GM21717 (cell line): ENCODE measurements at regions not wholly inside any gene's neighbourhood (a gene's known extent, or its start where the extent isn't known, plus 50 kb on each side); places are given as distances from the start of the nearest gene placed in this dataset.
"Not testable (repeated sequence)": the region's sequence is repeated elsewhere in the genome, so short reads cannot be mapped to it uniquely, and the experiment has no call there.

ENCODE experiments used
- ATAC-seq: cut with Tn5 transposase; IDR thresholded peaks from one replicate; pipeline ENCODE4 v1.9.1; 2021; ENCODE audit warnings: mild to moderate bottlenecking, moderate library complexity; ENCODE audit not compliant: unreplicated experiment

DNA sequence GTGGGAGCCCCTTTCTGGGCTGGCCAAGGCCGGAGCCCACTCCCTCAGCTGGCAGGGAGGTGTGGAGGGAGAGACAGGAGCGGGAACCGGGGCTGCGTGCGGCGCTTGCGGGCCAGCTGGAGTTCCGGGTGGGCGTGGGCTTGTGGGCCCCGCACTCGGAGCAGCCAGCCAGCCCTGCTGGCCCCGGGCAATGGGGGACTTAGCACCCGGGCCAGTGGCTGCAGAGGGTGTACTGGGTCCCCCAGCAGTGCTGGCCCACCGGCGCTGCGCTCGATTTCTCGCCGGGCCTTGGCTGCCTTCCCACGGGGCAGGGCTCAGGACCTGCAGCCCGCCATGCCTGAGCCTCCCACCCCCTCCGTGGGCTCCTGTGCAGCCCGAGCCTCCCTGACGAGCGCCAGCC is 1082.5 kb downstream of the PCDH17 start:
- ATAC-seq = not testable (repeated sequence)

DNA sequence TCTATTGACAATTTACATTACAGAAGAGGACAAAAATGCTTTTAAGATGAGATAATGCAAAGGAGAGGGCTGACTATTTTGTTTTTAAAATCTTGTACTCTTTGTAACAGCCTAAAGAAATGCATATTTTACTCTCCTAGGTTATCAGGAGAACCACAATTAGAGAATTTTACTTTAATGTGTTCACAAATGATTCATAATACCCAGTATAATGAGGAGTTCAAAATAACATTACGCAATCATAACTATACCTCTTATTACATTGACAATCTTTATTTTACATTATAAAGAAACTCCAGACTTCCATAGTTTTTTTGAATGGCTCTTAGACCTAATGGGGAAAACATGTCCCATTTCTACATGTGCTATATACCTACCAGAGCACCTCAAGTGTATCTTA is 1089.7 kb downstream of the PCDH17 start:
- ATAC-seq = no peak

DNA sequence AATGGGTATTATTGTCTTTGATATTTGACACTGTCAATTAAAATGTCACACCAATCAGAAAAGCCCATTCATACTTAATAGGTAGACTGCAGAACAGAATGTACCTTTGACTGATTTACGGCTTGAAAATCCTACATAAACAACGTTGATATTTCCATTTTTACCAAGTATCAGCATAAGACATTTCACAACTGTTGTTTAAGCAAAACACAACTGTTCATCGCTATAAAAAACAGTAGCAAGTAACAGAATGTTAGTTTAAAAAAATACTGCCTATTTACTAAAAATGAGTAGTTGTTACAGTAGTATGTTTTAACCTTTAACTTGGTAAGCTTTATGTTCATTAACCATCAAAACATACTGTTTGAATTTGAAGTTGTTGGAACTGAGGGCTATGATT is 1096.6 kb downstream of the PCDH17 start:
- no peak for ATAC-seq

DNA sequence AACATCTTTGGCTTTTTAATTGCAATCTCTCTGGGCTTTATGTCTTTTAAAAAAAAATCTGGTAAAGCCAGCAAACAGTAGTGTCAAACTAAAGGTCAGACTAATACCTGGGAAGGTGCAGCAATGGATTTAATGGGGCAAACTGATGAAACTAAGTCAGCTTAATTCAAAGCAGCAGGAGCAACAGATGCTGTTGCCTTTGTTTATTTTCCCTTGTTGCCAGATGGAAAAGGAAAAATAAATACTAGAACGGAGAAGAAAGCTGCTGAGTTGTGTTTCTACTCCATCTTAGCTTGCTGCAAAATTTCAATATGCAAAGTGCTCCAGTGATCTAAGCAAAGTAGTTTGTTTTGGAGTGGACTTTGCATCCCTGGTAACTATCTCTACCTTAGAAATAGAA is 1097.8 kb downstream of the PCDH17 start:
- ATAC-seq = no peak

DNA sequence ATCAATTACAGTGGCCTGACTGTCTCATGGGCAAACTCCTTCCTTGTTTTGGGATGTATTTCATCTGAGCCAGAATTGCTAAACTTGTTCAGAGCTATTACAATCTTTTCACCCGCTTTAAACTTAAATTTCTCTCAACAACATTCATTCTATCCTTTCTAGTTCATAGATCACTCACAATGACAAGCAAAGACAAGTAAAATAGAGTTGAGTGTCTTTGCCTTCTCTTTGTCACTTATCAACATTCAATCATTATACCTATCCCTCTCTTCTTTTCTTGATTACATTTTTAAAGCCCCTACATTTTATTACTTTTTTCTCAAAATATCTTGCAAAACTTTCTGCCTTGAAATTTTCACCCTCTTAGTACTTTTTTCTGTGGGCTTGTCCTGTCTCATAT is 1113.1 kb downstream of the PCDH17 start:
- no peak for ATAC-seq

DNA sequence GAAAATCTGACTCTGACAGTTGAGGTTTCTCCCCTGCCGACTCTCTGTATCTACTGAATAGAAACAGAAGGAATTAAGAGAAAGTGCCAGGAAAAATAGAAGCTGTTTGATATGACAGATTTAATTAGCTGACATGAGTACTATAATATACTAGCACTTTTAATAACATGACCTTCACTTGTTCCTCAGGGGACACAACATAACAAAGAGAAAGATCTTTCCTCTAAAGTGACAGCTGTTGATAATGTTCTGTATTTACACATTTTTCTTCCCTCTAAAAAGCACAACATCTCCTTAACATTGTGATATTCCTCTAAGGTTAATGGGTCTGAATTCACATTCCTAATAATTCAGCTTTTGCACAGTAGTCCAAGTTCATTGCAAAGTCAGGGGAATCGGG is 1136.0 kb downstream of the PCDH17 start:
- ATAC-seq = no peak

DNA sequence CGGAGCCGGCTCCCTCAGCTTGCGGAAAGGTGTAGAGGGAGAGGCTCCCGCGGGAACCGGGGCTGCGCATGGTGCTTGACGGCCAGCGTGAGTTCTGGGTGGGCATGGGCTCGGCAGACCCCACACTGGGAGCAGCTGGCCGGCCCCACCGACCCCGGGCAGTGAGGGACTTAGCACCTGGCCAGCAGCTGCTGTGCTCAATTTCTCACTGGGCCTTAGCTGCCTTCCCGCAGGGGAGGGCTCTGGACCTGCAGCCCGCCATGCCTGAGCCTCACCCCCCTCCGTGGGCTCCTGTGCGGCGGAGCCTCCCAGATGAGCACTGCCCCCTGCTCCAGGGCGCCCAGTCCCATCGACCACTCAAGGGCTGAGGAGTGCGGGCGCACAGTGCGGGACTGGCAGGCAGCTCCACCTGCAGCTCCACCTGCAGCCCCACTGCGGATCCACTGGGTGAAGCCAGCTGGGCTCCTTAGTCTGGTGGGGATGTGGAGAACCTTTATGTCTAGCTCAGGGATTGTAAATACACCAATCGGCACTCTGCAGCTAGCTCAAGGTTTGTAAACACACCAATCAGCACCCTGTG is 1141.8 kb downstream of the PCDH17 start:
- no peak for ATAC-seq

DNA sequence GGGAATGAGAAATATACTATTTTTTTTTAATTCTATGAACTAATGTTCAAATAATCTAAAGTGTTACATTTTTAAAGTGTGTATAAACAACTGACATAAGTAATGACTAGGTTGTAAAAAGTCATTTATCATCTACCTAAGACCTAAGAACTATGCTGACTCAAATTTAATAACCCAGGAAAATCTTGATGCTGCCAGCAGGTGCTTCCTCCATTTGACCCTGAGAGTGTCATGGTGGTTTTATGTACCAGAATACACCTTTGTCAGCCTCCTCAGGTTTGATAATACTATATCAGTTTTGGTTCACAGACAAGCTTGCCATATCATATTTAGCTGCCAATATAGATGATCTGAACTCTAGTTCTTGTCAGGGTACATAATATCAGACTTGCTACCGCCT is 1151.2 kb downstream of the PCDH17 start:
- no peak for ATAC-seq

DNA sequence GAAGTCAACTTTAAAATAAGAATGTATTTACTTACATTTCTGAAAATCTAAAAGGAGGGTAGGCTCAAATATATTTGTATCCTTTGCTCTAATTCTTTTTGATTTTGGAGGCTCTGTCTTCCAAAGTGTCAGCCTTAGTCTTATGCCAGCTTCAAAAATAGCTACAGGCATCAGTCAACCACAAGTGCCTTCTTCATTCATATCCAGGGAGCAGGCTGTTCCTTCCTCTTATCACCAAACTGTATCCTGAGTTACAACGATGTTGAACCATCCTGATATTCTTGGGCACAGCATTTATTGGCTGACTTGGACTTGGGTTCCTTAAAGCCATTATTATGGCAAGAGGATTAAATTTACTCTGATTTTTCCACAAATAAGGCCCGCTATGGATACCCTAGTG is 1161.3 kb downstream of the PCDH17 start:
- no peak for ATAC-seq

DNA sequence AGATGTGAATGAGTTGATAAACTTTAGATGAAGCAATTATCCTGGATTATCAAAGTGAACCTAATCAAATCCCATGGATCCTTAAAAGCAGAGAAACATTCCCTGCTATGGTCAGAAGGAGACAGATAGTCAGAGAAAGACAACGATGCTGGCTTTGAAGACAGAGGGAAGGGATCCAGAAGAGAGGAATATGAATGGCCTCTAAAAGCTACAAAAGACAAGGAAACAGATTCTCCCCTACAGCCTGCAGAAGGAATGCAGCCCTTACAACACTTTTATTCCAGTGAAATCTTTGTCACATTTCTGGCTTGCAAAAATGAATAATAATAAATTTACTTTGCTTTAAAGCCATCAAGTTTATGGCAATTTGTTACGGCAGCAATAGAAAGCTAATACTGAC is 1164.2 kb downstream of the PCDH17 start:
- no peak for ATAC-seq

DNA sequence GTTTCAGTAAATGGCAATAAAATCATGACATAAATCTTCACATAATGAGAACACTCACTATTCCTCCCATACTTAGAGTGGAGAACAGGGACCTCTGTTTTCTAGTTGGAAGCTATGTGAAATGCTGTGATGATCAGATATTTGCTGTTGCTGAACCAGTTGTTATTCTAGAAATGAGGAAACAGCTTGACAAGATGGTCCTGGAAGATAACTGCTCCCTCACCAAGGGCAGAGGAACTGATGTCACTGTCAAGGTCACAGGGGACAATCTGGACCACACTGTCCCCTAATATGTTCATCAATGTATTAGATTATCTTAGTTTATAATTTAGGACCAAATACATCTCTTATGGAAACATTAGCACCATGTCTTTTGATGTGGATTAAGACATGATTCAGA is 1173.3 kb downstream of the PCDH17 start:
- ATAC-seq = no peak

DNA sequence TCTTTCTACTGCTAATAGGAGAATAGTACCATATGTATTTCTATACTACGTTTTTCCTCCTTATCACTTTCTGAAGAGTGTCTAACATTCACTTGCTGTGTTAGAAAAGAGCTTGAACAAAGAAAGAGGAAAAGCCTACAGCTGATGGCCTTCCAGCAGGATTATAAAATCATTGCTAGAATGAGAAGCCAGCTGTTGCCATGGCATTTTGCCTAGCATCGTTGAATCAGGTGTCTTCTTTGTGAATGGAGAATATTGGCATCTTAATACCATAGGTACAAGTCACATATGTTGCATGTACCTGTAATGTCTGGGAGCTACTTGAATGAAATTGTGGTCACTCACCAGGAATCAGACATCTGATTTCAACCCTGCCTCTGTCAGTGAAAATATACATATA is 1174.9 kb downstream of the PCDH17 start:
- no peak for ATAC-seq

DNA sequence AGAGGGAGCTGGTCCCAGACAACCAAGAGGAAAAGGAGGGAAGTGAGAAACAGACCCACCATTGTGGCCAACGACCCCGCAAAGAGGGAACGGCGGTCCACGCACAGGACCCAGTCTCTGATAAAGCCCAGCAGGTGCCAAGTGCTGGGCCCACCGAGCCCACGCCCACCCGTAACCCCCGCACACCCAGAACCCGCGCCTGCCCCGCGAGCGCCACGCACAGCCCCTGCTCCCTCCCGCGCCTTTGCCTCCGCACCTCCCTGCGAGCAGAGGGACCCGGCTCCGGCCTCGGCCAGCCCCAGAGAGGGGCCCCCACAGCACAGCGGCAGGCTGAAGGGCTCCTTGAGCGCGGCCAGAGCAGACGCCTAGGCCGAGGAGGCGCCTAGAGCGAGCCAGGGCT is 1192.2 kb downstream of the PCDH17 start:
- ATAC-seq = no peak

DNA sequence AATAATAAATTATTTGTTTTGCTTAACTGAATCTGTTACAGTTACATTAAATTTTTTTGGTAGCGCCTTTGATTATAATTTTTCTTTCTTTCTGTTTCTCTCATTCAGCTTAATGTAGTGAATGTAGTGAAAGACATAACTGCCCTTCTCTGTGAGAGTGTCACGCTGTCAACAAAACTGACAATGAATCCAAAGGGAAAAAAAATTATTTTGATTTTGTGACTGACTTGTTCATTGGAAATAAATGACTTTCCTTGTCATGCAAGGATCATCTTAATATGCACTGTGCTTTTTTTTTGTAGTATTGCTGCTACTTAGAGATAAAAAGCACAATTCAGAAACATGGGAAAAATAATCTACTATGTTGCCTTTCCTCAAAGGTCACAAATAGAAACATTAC is 1196.4 kb downstream of the PCDH17 start:
- no peak for ATAC-seq

DNA sequence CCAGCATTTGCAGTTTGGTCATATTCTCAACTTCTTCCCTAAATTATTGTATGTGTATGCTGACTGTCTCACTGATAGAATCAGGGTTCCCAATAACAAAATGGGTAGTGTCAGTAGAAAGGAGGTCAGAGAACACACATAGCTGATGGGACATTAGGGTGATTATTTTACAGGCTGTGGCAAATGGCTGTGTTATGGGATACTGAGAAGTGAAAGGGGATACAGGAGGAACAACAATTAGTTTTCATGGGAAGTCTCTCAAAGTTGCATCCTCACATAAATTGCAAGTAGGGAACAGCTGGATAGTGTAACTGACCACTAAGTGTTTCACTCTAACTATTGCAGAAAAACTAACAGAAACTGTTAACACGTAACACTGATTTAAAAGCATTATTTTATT is 1199.3 kb downstream of the PCDH17 start:
- no peak for ATAC-seq

DNA sequence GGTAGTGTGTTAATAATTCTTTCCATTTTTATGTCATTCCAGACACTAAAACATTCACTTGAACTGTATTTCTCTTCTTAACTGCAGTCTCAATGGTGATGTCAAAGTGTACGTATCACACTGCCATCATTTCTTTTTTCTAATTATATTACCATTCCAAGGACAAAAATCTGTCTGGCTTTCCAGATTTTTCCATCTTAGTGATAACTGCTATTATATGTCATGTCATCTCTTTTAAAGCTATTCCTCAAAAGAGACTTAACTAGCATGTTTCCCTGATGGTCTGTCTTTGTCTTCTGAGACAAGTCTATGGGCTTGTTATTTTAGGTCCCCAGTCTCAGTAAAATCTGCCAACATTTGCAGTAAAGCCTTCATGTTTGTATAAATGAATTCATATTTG is 1207.1 kb downstream of the PCDH17 start:
- ATAC-seq = no peak

DNA sequence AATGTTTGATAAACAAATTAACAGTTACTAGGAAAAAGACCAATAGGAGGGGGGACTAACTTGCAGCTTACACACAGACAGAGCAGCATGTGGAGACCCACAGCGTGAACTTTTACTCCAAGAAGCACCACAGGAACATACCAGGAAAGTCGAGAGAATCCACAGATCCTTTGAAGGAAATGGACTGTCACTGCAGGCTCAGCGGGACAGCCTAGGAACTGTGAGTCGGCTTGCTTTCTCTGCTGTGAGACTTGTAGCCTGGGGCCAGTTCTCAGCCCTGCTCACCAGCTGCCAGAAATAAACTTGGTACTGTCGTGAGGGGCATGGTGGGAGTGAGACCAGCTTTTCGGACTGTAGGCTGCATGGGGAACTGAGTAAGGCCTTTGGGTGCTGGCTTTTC is 1211.5 kb downstream of the PCDH17 start:
- ATAC-seq = no peak

DNA sequence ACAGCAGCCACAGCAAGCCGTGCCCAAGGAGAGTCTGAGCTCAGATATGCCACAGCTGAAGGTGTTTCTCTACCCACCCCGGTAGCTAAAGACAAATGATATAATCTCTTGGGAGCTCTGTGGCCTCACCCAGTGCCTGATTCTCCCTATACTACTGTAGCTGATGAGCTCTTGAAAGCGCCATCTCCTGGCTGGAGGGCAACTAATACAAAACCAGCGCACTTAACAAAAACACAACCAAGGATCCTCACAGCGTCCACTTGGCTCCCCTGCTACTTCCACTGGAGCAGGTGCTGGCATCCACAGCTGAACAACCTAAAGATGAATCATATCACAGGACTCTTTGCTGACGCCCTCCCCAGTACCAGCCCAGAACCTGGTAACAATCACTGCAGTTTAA is 1212.0 kb downstream of the PCDH17 start:
- no peak for ATAC-seq

DNA sequence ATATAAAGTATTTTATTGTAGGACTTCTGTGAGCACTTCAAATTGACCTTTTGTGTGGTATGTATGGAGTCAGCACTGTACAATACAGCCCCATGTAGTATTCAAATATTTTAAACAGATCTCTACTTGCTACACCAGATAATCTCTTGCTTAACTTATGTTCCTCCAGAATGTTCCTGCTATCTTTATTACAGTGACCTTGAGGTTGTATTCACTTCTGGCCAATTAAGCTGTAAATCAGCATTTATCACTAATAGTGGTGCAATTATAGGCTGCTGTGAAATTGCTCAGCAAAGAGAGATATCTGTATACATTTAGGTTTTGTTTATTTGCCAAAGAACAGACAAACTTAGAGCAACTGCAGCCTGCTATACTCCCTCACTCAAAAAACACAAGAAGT is 1218.6 kb downstream of the PCDH17 start:
- no peak for ATAC-seq

DNA sequence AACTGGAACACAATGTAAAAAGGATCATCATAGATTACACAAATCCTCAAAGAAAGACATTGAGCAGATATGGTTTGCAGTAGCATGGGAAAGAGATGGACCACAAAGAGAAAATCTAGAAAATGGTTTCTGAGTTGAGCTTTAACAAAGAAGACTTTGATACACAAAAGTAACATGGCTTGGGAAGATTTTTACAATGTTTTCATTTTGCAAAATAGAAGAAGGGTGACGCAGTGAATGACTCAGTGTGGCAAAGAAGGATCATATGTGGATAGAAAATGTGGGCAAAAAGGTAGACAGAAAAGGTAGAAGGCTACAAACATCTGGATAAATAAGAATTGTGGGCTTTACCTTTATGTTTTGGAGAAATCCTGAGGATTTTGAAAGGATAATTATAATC is 1220.5 kb downstream of the PCDH17 start:
- no peak for ATAC-seq

DNA sequence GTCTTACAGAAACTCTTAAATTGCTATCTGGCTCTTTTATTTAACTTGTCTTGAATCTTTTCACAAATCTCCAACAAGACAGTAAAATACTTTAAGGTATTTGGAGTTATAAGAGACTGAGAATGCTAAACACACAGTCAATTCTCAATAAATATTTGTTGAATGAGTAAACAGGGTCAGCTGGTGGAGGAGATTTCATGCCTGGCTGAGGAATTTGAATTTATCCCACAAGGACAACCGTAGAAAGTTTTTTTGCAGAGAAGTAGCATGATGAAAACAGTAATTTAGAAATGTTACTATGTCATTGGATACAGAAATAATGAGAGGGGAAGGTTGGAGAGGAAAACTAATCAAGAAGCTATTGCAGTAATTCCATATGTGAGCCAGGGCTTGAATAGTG is 1223.7 kb downstream of the PCDH17 start:
- no peak for ATAC-seq

DNA sequence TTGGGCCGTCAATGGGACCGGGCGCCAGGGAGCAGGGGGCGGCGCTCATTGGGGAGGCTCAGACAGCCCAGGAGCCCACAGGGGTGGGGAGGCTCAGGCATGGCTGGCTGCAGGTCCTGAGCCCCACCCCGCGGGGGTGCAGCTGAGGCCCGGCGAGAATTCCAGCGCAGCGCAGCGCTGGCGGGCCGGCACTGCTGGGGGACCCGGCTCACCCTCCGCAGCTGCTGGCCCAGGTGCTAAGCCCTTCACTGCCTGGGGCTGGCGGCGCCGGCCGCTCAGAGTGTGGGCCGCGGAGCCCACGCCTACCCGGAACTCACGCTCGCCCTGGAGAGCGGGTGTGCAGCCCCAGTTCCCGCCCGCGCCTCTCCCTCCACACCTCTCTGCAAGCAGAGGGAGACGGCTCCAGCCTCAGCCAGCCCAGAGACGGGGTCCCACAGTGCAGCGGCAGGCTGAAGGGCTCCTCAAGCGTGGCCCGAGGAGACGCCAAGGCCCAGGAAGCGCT is 1227.4 kb downstream of the PCDH17 start:
- no peak for ATAC-seq

DNA sequence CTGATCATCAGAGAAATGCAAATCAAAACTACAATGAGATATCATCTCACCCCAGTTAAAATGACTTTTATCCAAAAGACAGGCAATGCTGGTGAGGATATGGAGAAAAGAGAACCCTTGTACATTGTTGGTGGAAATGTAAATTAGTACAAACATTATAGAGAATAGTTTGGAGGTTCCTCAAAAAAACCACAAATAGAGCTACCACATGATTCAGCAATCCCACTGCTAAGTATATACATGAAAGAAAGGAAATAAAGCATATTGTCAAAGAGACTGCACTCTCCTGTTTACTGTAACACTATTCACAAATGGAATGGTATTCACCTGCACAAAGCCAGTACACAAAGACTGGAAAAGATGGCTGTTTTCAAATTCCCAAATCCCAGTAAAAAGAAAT is 1233.7 kb downstream of the PCDH17 start:
- ATAC-seq = no peak

DNA sequence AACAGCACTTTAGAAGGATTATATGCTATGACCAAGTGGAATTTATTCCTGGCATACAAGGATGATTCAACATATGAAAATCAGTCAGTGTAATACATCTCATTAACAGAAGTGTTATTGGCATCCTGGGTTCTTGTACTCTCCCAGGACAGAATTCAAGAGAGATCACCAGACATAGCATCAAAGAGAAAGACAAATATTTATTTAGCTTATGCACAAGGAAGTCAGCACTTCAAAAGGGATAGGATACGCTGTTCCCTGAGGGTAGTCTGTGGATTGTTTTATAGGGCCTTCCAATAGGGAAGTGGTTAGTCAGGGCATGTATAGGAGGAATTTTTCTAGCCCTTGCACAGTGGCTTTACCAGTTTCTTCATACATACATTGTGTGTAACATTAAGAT is 1238.0 kb downstream of the PCDH17 start:
- no peak for ATAC-seq
